ENCODE measurements at regions not wholly inside any gene's neighbourhood (a gene's known extent, or its start where the extent isn't known, plus 50 kb on each side); places are given as distances from the start of the nearest gene placed in this dataset.

DNA sequence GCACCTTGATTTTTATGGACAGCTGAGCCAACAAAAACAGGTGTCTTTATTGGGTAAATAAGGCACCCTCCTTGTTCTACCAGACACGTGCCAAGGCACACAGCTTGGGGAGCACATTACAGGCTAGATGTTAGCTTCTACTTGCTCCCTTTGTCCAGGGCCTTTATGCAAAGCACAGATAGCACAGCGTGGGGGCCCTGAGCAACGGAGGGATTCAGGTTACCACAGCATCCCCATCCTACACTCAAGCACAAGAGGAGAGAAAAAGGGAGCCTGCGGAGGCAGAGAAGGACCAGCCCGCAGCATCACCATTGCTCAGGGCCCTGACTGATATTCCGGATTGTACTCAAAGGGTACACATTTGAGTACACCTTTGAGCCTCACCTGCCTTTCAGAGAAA is 181.7 kb upstream of the KIF2A start:
- TF ChIP-seq POLR2A (IDR thresholded peaks at IDR 0.05) (no peak), POLR2AphosphoS5 (IDR thresholded peaks at IDR 0.05; ENCODE audit: insufficient read depth in 1 of 2, low read depth in 1 of 2) (no peak)
- TF ChIP-seq, protein P1, sequence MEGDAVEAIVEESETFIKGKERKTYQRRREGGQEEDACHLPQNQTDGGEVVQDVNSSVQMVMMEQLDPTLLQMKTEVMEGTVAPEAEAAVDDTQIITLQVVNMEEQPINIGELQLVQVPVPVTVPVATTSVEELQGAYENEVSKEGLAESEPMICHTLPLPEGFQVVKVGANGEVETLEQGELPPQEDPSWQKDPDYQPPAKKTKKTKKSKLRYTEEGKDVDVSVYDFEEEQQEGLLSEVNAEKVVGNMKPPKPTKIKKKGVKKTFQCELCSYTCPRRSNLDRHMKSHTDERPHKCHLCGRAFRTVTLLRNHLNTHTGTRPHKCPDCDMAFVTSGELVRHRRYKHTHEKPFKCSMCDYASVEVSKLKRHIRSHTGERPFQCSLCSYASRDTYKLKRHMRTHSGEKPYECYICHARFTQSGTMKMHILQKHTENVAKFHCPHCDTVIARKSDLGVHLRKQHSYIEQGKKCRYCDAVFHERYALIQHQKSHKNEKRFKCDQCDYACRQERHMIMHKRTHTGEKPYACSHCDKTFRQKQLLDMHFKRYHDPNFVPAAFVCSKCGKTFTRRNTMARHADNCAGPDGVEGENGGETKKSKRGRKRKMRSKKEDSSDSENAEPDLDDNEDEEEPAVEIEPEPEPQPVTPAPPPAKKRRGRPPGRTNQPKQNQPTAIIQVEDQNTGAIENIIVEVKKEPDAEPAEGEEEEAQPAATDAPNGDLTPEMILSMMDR (IDR thresholded peaks at IDR 0.05), result no peak

All from vagina (tissue), 2 donors.